H9 (cell line): ENCODE measurements at regions not wholly inside any gene's neighbourhood (a gene's known extent, or its start where the extent isn't known, plus 50 kb on each side); places are given as distances from the start of the nearest gene placed in this dataset.

Experiments
- DNase-seq: peaks from one replicate; pipeline ENCODE4 v3.0.0-alpha.2; 2017
- H2AFZ ChIP-seq: one replicate; pipeline ENCODE4 v1.6.1; 2013; ENCODE audit warnings: mild to moderate bottlenecking, low read length, control low read depth, moderate library complexity
- H2AK5ac ChIP-seq: 2 replicates; pipeline ENCODE4 v1.6.1; 2013; ENCODE audit warnings: low read length, control low read depth, mixed read lengths; ENCODE audit not compliant: insufficient read length
- H2BK120ac ChIP-seq: one replicate; pipeline ENCODE4 v1.6.1; 2013; ENCODE audit warnings: low read depth, mild to moderate bottlenecking, low read length, control low read depth, inconsistent platforms; ENCODE audit not compliant: poor library complexity, severe bottlenecking
- H2BK12ac ChIP-seq: 2 replicates; pipeline ENCODE4 v1.6.1; 2013; ENCODE audit warnings: low read length, control low read depth, mixed read lengths, low read depth; ENCODE audit not compliant: insufficient read length
- H2BK15ac ChIP-seq: 2 replicates; pipeline ENCODE4 v1.6.1; 2013; ENCODE audit warnings: low read depth, low read length, control low read depth
- H2BK20ac ChIP-seq: one replicate; pipeline ENCODE4 v1.6.1; 2013; ENCODE audit warnings: low read depth, mild to moderate bottlenecking, low read length, control low read depth, inconsistent platforms; ENCODE audit not compliant: poor library complexity, severe bottlenecking
- H2BK5ac ChIP-seq: 2 replicates; pipeline ENCODE4 v1.6.1; 2013; ENCODE audit warnings: low read length, control low read depth, mixed read lengths; ENCODE audit not compliant: insufficient read length
- H3K14ac ChIP-seq: 2 replicates; pipeline ENCODE4 v1.6.1; 2013; ENCODE audit warnings: low read length, control low read depth; ENCODE audit not compliant: insufficient read depth
- H3K18ac ChIP-seq: 2 replicates; pipeline ENCODE4 v1.6.1; 2013; ENCODE audit warnings: low read depth, mild to moderate bottlenecking, mixed read lengths, low read length, control low read depth; ENCODE audit not compliant: insufficient read length
- H3K23ac ChIP-seq: 2 replicates; pipeline ENCODE4 v1.6.1; 2013; ENCODE audit warnings: low read length, control low read depth, mixed read lengths, low read depth; ENCODE audit not compliant: insufficient read length
- H3K23me2 ChIP-seq: 2 replicates; pipeline ENCODE4 v1.6.1; 2013; ENCODE audit warnings: low read depth, mild to moderate bottlenecking, mixed read lengths, low read length, control low read depth; ENCODE audit not compliant: insufficient read length, poor library complexity, severe bottlenecking
- H3K27ac ChIP-seq: 2 replicates; pipeline ENCODE4 v1.5.1; 2013; ENCODE audit warnings: low read length, control low read depth, mixed read lengths, low read depth; ENCODE audit not compliant: insufficient read length
- H3K27me3 ChIP-seq: 2 replicates; pipeline ENCODE4 v1.6.1; 2013; ENCODE audit warnings: low read length, control low read depth, inconsistent platforms; ENCODE audit not compliant: insufficient read depth
- H3K4ac ChIP-seq: 2 replicates; pipeline ENCODE4 v1.6.1; 2013; ENCODE audit warnings: low read depth, mild to moderate bottlenecking, control low read depth, inconsistent platforms, low read length, moderate library complexity
- H3K4me1 ChIP-seq: 2 replicates; pipeline ENCODE4 v1.6.1; 2013; ENCODE audit warnings: low read length, control low read depth, inconsistent platforms; ENCODE audit not compliant: insufficient read depth
- H3K4me2 ChIP-seq: 2 replicates; pipeline ENCODE4 v1.6.1; 2013; ENCODE audit warnings: low read length, control low read depth, mixed read lengths; ENCODE audit not compliant: insufficient read length, insufficient read depth
- H3K56ac ChIP-seq: 2 replicates; pipeline ENCODE4 v1.6.1; 2013; ENCODE audit warnings: low read depth, mild to moderate bottlenecking, mixed read lengths, low read length, control low read depth; ENCODE audit not compliant: insufficient read length
- H3K79me1 ChIP-seq: 2 replicates; pipeline ENCODE4 v1.6.1; 2013; ENCODE audit warnings: low read depth, mild to moderate bottlenecking, moderate library complexity, low read length, control low read depth, inconsistent platforms; ENCODE audit not compliant: insufficient read depth, poor library complexity, severe bottlenecking
- H3K79me2 ChIP-seq: 2 replicates; pipeline ENCODE4 v1.6.1; 2013; ENCODE audit warnings: low read length, control low read depth, inconsistent platforms; ENCODE audit not compliant: insufficient read depth
- H3K9ac ChIP-seq: 2 replicates; pipeline ENCODE4 v1.6.1; 2013; ENCODE audit warnings: low read length, control low read depth, mixed read lengths; ENCODE audit not compliant: insufficient read length; ENCODE audit errors: extremely low read depth
- H3K9me3 ChIP-seq: one replicate; pipeline ENCODE4 v1.6.1; 2013; ENCODE audit warnings: low read depth, low read length, inconsistent platforms; ENCODE audit not compliant: control insufficient read depth
- H3T11ph ChIP-seq: one replicate; pipeline ENCODE4 v1.6.1; 2013; ENCODE audit warnings: mild to moderate bottlenecking, low read length, control low read depth, inconsistent platforms
- H4K20me1 ChIP-seq: one replicate; pipeline ENCODE4 v1.6.1; 2013; ENCODE audit not compliant: control insufficient read depth, insufficient read length, insufficient read depth
- H4K5ac ChIP-seq: 2 replicates; pipeline ENCODE4 v1.6.1; 2013; ENCODE audit warnings: low read depth, mild to moderate bottlenecking, mixed read lengths, low read length, control low read depth; ENCODE audit not compliant: insufficient read length
- H4K8ac ChIP-seq: replicated peaks from 2 replicates; pipeline ENCODE4 v1.6.1; 2013; ENCODE audit warnings: low read length, control low read depth, mixed read lengths, low read depth; ENCODE audit not compliant: insufficient read length
- H4K91ac ChIP-seq: 2 replicates; pipeline ENCODE4 v1.6.1; 2013; ENCODE audit warnings: low read depth, mild to moderate bottlenecking, moderate library complexity, mixed read lengths, low read length, control low read depth; ENCODE audit not compliant: insufficient read length
- H3K27ac Mint-ChIP-seq, 3 experiments: 2 replicates in 2 of 3; 3 replicates in 1 of 3; pipeline ENCODE4 v1.8.0; 2020 to 2021; ENCODE audit warnings: mixed read lengths in 3 of 3, mild to moderate bottlenecking in 1 of 3, moderate library complexity in 1 of 3
- H3K27me3 Mint-ChIP-seq: 2 replicates; pipeline ENCODE4 v1.8.0; 2021; ENCODE audit warnings: low read depth, mild to moderate bottlenecking, moderate library complexity, mixed read lengths
- H3K36me3 Mint-ChIP-seq, 3 experiments: 2 replicates in 2 of 3; 3 replicates in 1 of 3; pipeline ENCODE4 v1.8.0; 2020 to 2021; ENCODE audit warnings: low read depth in 3 of 3, mixed read lengths in 3 of 3; ENCODE audit not compliant: insufficient read depth in 1 of 3
- H3K4me1 Mint-ChIP-seq, 2 experiments: 2 replicates each; pipeline ENCODE4 v1.8.0; 2020; ENCODE audit warnings: mixed read lengths in 2 of 2
- H3K4me3 Mint-ChIP-seq, 2 experiments: 2 replicates in 1 of 2; 3 replicates in 1 of 2; pipeline ENCODE4 v1.8.0; 2020 to 2021; ENCODE audit warnings: mild to moderate bottlenecking in 2 of 2, mixed read lengths in 2 of 2, moderate library complexity in 1 of 2
- H3K9me3 Mint-ChIP-seq, 2 experiments: 2 replicates in 1 of 2; 3 replicates in 1 of 2; pipeline ENCODE4 v1.8.0; 2020; ENCODE audit warnings: mild to moderate bottlenecking in 2 of 2, mixed read lengths in 2 of 2, moderate library complexity in 1 of 2
- CTCF ChIP-seq: fragments of 200-600 bp; sonication (generic); conservative IDR thresholded peaks from 3 replicates; pipeline ENCODE4 v1.8.0; 2021; ENCODE audit warnings: antibody characterized with exemption, mild to moderate bottlenecking
- WGBS: extraction: QIAGEN DNeasy Blood & Tissue Kit; methylation state at CpG from one replicate; pipeline ENCODE4 v1.1.7; 2013; ENCODE audit warnings: missing lambda C conversion rate, low lambda C conversion rate, mixed read lengths; ENCODE audit not compliant: insufficient read length; ENCODE audit errors: extremely low coverage; 5-methylcytosine and 5-hydroxymethylcytosine counted together

- H2BK5ac ChIP-seq, result no peak overlapping the region
- H3K4me3 Mint-ChIP-seq, result no peak overlapping the region
- no peaks in the 10 kb centered on the region for H3K4me1 ChIP-seq
- no peak overlapping the region for H2AFZ ChIP-seq
- no peak for DNase-seq
- no peak overlapping the region for H3K23ac ChIP-seq
- WGBS, result no CpG with 5 or more reads among the region's 1 CpG
- peaks cover 4% of the 10 kb centered on the region in 2 experiments; a peak in 3 of 4 replicates for H3K4me1 Mint-ChIP-seq
- H2BK15ac ChIP-seq, result no peak overlapping the region
- no peaks in the 10 kb centered on the region; a peak in 2 of 7 replicates for H3K36me3 Mint-ChIP-seq
- no peak overlapping the region for H3K4me2 ChIP-seq
- peaks cover 3% of the 10 kb centered on the region in 2 experiments; a peak in 2 of 5 replicates for H3K9me3 Mint-ChIP-seq
- H3K79me2 ChIP-seq, result no peaks in the 10 kb centered on the region
- H2BK120ac ChIP-seq, result no peak overlapping the region
- no peak overlapping the region for H3K27ac ChIP-seq
- H3K18ac ChIP-seq, result no peak overlapping the region
- H4K5ac ChIP-seq, result no peak overlapping the region
- H3K23me2 ChIP-seq, result no peaks in the 10 kb centered on the region
- no peak overlapping the region for H3K9ac ChIP-seq
- no peak overlapping the region for H4K8ac ChIP-seq
- H3K27ac Mint-ChIP-seq, result no peak overlapping the region; a peak in 1 of 7 replicates
- no peak overlapping the region for H3K4ac ChIP-seq
- peaks cover 3% of the 10 kb centered on the region for H4K20me1 ChIP-seq
- no peak overlapping the region for H2BK20ac ChIP-seq
- H2BK12ac ChIP-seq, result no peak overlapping the region
- H3K56ac ChIP-seq, result no peak overlapping the region
- no peak overlapping the region for H4K91ac ChIP-seq
- no peaks in the 10 kb centered on the region for H3K79me1 ChIP-seq
- peaks cover 25% of the 10 kb centered on the region for H3K27me3 Mint-ChIP-seq
- no peaks in the 10 kb centered on the region; the same call in 1 of the 2 replicates for H3K27me3 ChIP-seq
- H3K14ac ChIP-seq, result no peak overlapping the region
- no peak for TF ChIP-seq CTCF
- H2AK5ac ChIP-seq, result no peak overlapping the region
- no peaks in the 10 kb centered on the region for H3K9me3 ChIP-seq
- H3T11ph ChIP-seq, result no peak overlapping the region
Observed at GRCh38 chr16:9254863-9255262, 163.4 kb downstream of the HAPSTR1 start.
